ENCODE measurements at regions not wholly inside any gene's neighbourhood (a gene's known extent, or its start where the extent isn't known, plus 50 kb on each side); places are given as distances from the start of the nearest gene placed in this dataset.

- in situ Hi-C loops (cut with HindIII; ENCODE audit: low pct_unique_long_range_greater_than_20kb, low sequenced_read_pairs): no loop called here
- Histone ChIP-seq H3K27me3 (ENCODE audit: control insufficient read depth, insufficient read depth, low read length) (no peaks in the 10 kb centered on the region; the same call in 1 of the 2 replicates), H3K36me3 (ENCODE audit: control insufficient read depth, insufficient read depth, low read length) (no peaks in the 10 kb centered on the region), H3K4me3 (ENCODE audit: low read depth in 2 of 2, low read length in 2 of 2) (no peak overlapping the region), H3K9me3 (ENCODE audit: control insufficient read depth, insufficient read depth, low read depth, low read length) (no peaks in the 10 kb centered on the region), H3K27ac (ENCODE audit: low read length) (no peak overlapping the region), H3K4me1 (ENCODE audit: control insufficient read depth, insufficient read depth, low read length) (no peaks in the 10 kb centered on the region)
- CTCF ChIA-PET: no interaction called here
- intact Hi-C loops (cut with micrococcal nuclease; ENCODE audit: unreplicated experiment): no loop called here
- no peak for ATAC-seq
- TF ChIP-seq CTCF (IDR thresholded peaks at IDR 0.05): no peak
- POLR2A ChIA-PET: interaction anchor here (0.6 kb wide), 1 partner anchor 9 kb away, joined by 6 read pairs; no protein-coding TSS in a partner anchor
- no TSS peak for BruUV-seq (replicated peaks)
- DNase-seq (ENCODE audit: low read depth, low spot score): no peak
Measured at GRCh38 chr1:208432346-208432745, 188.2 kb upstream of the PLXNA2 start.

- Histone ChIP-seq H3K9me3 (ENCODE audit: control insufficient read depth, insufficient read depth, low read depth, low read length) (no peaks in the 10 kb centered on the region), H3K4me3 (ENCODE audit: low read depth in 2 of 2, low read length in 2 of 2) (no peak overlapping the region), H3K27ac (ENCODE audit: low read length) (no peak overlapping the region), H3K27me3 (ENCODE audit: control insufficient read depth, insufficient read depth, low read length) (no peaks in the 10 kb centered on the region; the same call in 1 of the 2 replicates), H3K36me3 (ENCODE audit: control insufficient read depth, insufficient read depth, low read length) (no peaks in the 10 kb centered on the region), H3K4me1 (ENCODE audit: control insufficient read depth, insufficient read depth, low read length) (no peaks in the 10 kb centered on the region)
- POLR2A ChIA-PET: no interaction called here
- intact Hi-C loops (cut with micrococcal nuclease; ENCODE audit: unreplicated experiment) (no loop called here), in situ Hi-C loops (cut with HindIII; ENCODE audit: low pct_unique_long_range_greater_than_20kb, low sequenced_read_pairs) (no loop called here)
- DNase-seq (ENCODE audit: low read depth, low spot score) (no peak), ATAC-seq (no peak)
- TF ChIP-seq POLR2AphosphoS5 (IDR thresholded peaks at IDR 0.05; ENCODE audit: low read depth, low read length): no peak
- no peak for TF ChIP-seq SIN3A (IDR thresholded peaks at IDR 0.05; ENCODE audit: borderline replicate concordance, insufficient read depth, low read depth, low read length)
- no peak for TF ChIP-seq REST (IDR thresholded peaks at IDR 0.05; ENCODE audit: insufficient read depth in 1 of 2, low read depth in 2 of 2, low read length in 1 of 2)
- no peak for TF ChIP-seq CTCF (IDR thresholded peaks at IDR 0.05)
- TF ChIP-seq TCF7L2 (IDR thresholded peaks at IDR 0.05; ENCODE audit: low read depth, low read length): no peak
- CTCF ChIA-PET: no interaction called here
- BruUV-seq (replicated peaks): no TSS peak
Measured at GRCh38 chr1:208433086-208433485, 188.9 kb upstream of the PLXNA2 start.

- CTCF ChIA-PET: no interaction called here
- no peak overlapping the region for H3K27ac ChIP-seq (ENCODE audit: low read length)
- POLR2A ChIA-PET: no interaction called here
Measured at GRCh38 chr1:208433971-208434370, 189.8 kb upstream of the PLXNA2 start.

More at GRCh38 chr1:208433971-208434370, 189.8 kb upstream of the PLXNA2 start:
- Histone ChIP-seq H3K27me3 (ENCODE audit: control insufficient read depth, insufficient read depth, low read length) (no peaks in the 10 kb centered on the region; the same call in 1 of the 2 replicates), H3K4me1 (ENCODE audit: control insufficient read depth, insufficient read depth, low read length) (no peaks in the 10 kb centered on the region), H3K4me3 (ENCODE audit: low read depth in 2 of 2, low read length in 2 of 2) (no peak overlapping the region), H3K36me3 (ENCODE audit: control insufficient read depth, insufficient read depth, low read length) (no peaks in the 10 kb centered on the region), H3K9me3 (ENCODE audit: control insufficient read depth, insufficient read depth, low read depth, low read length) (no peaks in the 10 kb centered on the region)
- DNase-seq (ENCODE audit: low read depth, low spot score): no peak
- in situ Hi-C loops (cut with HindIII; ENCODE audit: low pct_unique_long_range_greater_than_20kb, low sequenced_read_pairs): no loop called here
- TF ChIP-seq TCF7L2 (IDR thresholded peaks at IDR 0.05; ENCODE audit: low read depth, low read length) (no peak), CTCF (IDR thresholded peaks at IDR 0.05) (no peak), REST (IDR thresholded peaks at IDR 0.05; ENCODE audit: insufficient read depth in 1 of 2, low read depth in 2 of 2, low read length in 1 of 2) (no peak), SIN3A (IDR thresholded peaks at IDR 0.05; ENCODE audit: borderline replicate concordance, insufficient read depth, low read depth, low read length) (no peak), POLR2AphosphoS5 (IDR thresholded peaks at IDR 0.05; ENCODE audit: low read depth, low read length) (no peak)
- intact Hi-C loops (cut with micrococcal nuclease; ENCODE audit: unreplicated experiment): no loop called here
- BruUV-seq (replicated peaks): no TSS peak
- no peak for ATAC-seq
